Stimulated activated CD4-positive, alpha-beta T cell treated with anti-CD3 and anti-CD28 coated beads, Interleukin-12 subunit alpha, Interleukin-12 subunit beta, amount 100 ng/mL, for 4 hours (primary cell): ENCODE measurements at regions not wholly inside any gene's neighbourhood (a gene's known extent, or its start where the extent isn't known, plus 50 kb on each side); places are given as distances from the start of the nearest gene placed in this dataset.
"Not testable (repeated sequence)": the region's sequence is repeated elsewhere in the genome, so short reads cannot be mapped to it uniquely, and the experiment has no call there.

Experiments used
- DNase-seq: peaks from one replicate; pipeline ENCODE4 v3.0.0-alpha.2; 2020

GRCh38 chr15:47041301-47041700, 676.0 kb upstream of the SEMA6D start:
- no peak for DNase-seq

GRCh38 chr15:47047981-47048380, 669.3 kb upstream of the SEMA6D start:
- DNase-seq = not testable (repeated sequence)

GRCh38 chr15:47066392-47066791, 650.9 kb upstream of the SEMA6D start:
- DNase-seq = no peak

GRCh38 chr15:47077846-47078245, 639.5 kb upstream of the SEMA6D start:
- not testable (repeated sequence) for DNase-seq

GRCh38 chr15:47095833-47096232, 621.5 kb upstream of the SEMA6D start:
- DNase-seq = no peak

GRCh38 chr15:47098526-47098925, 618.8 kb upstream of the SEMA6D start:
- DNase-seq = not testable (repeated sequence)

- not testable (repeated sequence) for DNase-seq
Observed at GRCh38 chr15:47099801-47100200, 617.5 kb upstream of the SEMA6D start.

GRCh38 chr15:47108800-47109199, 608.5 kb upstream of the SEMA6D start:
- DNase-seq = not testable (repeated sequence)

- no peak for DNase-seq
Observed at GRCh38 chr15:47116698-47117097, 600.6 kb upstream of the SEMA6D start.

- no peak for DNase-seq
Observed at GRCh38 chr15:47119349-47119748, 598.0 kb upstream of the SEMA6D start.

GRCh38 chr15:47124430-47125102, 592.7 kb upstream of the SEMA6D start:
- no peak for DNase-seq

- no peak for DNase-seq
Observed at GRCh38 chr15:47129033-47129432, 588.3 kb upstream of the SEMA6D start.

- DNase-seq = not testable (repeated sequence)
Observed at GRCh38 chr15:47131450-47131849, 585.9 kb upstream of the SEMA6D start.

- DNase-seq = no peak
Observed at GRCh38 chr15:47135267-47135666, 582.0 kb upstream of the SEMA6D start.

GRCh38 chr15:47136236-47136635, 581.1 kb upstream of the SEMA6D start:
- no peak for DNase-seq

GRCh38 chr15:47139965-47140364, 577.3 kb upstream of the SEMA6D start:
- DNase-seq = no peak

- DNase-seq = no peak
Observed at GRCh38 chr15:47157827-47158226, 559.5 kb upstream of the SEMA6D start.

GRCh38 chr15:47158573-47158972, 558.7 kb upstream of the SEMA6D start:
- no peak for DNase-seq

GRCh38 chr15:47177177-47177576, 540.1 kb upstream of the SEMA6D start:
- DNase-seq = no peak

GRCh38 chr15:47179988-47180387, 537.3 kb upstream of the SEMA6D start:
- DNase-seq = no peak

GRCh38 chr15:47182818-47183217, 534.5 kb upstream of the SEMA6D start:
- no peak for DNase-seq

GRCh38 chr15:47184003-47184907, 533.0 kb upstream of the SEMA6D start:
- no peak for DNase-seq

- DNase-seq = no peak
Observed at GRCh38 chr15:47184908-47185801, 532.1 kb upstream of the SEMA6D start.
